Parathyroid adenoma (tissue), 2 donors: ENCODE measurements at regions not wholly inside any gene's neighbourhood (a gene's known extent, or its start where the extent isn't known, plus 50 kb on each side); places are given as distances from the start of the nearest gene placed in this dataset.
A peak's percentile ranks its signal among the peaks of the same experiment; 100 is the strongest.

Experiments used
- H2AFZ ChIP-seq: fragments of 300-600 bp; sonication (generic); one replicate; pipeline ENCODE4 v1.7.0; 2017; ENCODE audit warnings: antibody characterized with exemption, mild to moderate bottlenecking
- H3K27ac ChIP-seq: fragments of 300-600 bp; sonication (generic); one replicate; pipeline ENCODE4 v1.7.0; 2017
- H3K27me3 ChIP-seq: fragments of 300-600 bp; sonication (generic); one replicate; pipeline ENCODE4 v1.7.0; 2017; ENCODE audit warnings: low read length; ENCODE audit not compliant: control insufficient read depth, insufficient read depth
- H3K36me3 ChIP-seq: fragments of 300-600 bp; sonication (generic); one replicate; pipeline ENCODE4 v1.7.0; 2017; ENCODE audit warnings: low read length; ENCODE audit not compliant: control insufficient read depth, insufficient read depth
- H3K4me1 ChIP-seq: fragments of 300-600 bp; sonication (generic); one replicate; pipeline ENCODE4 v1.7.0; 2017; ENCODE audit warnings: control low read depth
- H3K4me2 ChIP-seq: fragments of 300-600 bp; sonication (generic); one replicate; pipeline ENCODE4 v1.7.0; 2017; ENCODE audit warnings: low read length
- H3K4me3 ChIP-seq: fragments of 300-600 bp; sonication (generic); one replicate; pipeline ENCODE4 v1.7.0; 2017; ENCODE audit warnings: low read depth, low read length
- H3K79me2 ChIP-seq: fragments of 300-600 bp; sonication (generic); one replicate; pipeline ENCODE4 v1.7.0; 2017; ENCODE audit warnings: control low read depth
- H3K9ac ChIP-seq: fragments of 300-600 bp; sonication (generic); one replicate; pipeline ENCODE4 v1.7.0; 2017; ENCODE audit warnings: mild to moderate bottlenecking
- H3K9me3 ChIP-seq: fragments of 300-600 bp; sonication (generic); one replicate; pipeline ENCODE4 v1.7.0; 2017; ENCODE audit warnings: low read length; ENCODE audit not compliant: control insufficient read depth
- CTCF ChIP-seq: fragments of 300-600 bp; sonication (generic); IDR thresholded peaks from one replicate; pipeline ENCODE4 v1.7.0; 2017; ENCODE audit warnings: antibody characterized with exemption, mild to moderate bottlenecking
- donor health status: primary hyperparathyroidism.

GRCh38 chr1:194171596-194171995 is 985.2 kb upstream of the B3GALT2 start:
- H3K4me1 ChIP-seq, result no peaks in the 10 kb centered on the region
- no peaks in the 10 kb centered on the region for H3K27me3 ChIP-seq
- no peaks in the 10 kb centered on the region for H3K9me3 ChIP-seq
- no peak overlapping the region for H2AFZ ChIP-seq
- H3K9ac ChIP-seq, result no peak overlapping the region
- no peak overlapping the region for H3K27ac ChIP-seq
- H3K36me3 ChIP-seq, result no peaks in the 10 kb centered on the region
- no peak overlapping the region for H3K4me3 ChIP-seq
- H3K4me2 ChIP-seq, result no peak overlapping the region
- no peaks in the 10 kb centered on the region for H3K79me2 ChIP-seq
- TF ChIP-seq CTCF, result no peak

GRCh38 chr1:194167956-194168640 is 981.7 kb upstream of the B3GALT2 start:
- H3K9me3 ChIP-seq, result no peaks in the 10 kb centered on the region
- H3K27me3 ChIP-seq, result no peaks in the 10 kb centered on the region
- no peaks in the 10 kb centered on the region for H3K79me2 ChIP-seq
- no peak overlapping the region for H2AFZ ChIP-seq
- no peaks in the 10 kb centered on the region for H3K4me1 ChIP-seq
- H3K27ac ChIP-seq, result no peak overlapping the region
- H3K36me3 ChIP-seq, result no peaks in the 10 kb centered on the region
- H3K4me3 ChIP-seq, result no peak overlapping the region
- no peak overlapping the region for H3K4me2 ChIP-seq
- no peak for TF ChIP-seq CTCF
- no peak overlapping the region for H3K9ac ChIP-seq

DNA sequence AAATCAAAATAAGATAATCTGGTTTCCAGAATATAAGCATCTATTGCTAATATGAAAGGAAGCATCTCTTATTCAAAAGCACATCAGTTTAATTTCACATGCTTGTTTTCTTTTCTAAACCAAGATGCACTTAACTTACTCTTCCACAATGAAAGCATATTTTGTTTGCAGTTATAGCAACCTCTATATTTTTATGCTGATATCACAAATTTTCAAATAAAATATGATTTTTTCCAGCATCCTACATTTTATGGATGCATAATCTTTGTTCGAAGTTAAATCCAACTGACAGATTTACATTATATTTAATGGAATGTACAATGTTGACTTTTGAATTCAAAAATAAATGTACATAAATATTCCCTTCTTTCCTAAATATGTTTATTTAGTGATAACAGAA is 978.3 kb upstream of the B3GALT2 start:
- Histone ChIP-seq H3K79me2 (no peaks in the 10 kb centered on the region), H3K9me3 (no peaks in the 10 kb centered on the region), H3K4me3 (no peak overlapping the region), H3K9ac (no peak overlapping the region), H3K27ac (no peak overlapping the region), H3K4me1 (no peaks in the 10 kb centered on the region), H3K4me2 (no peak overlapping the region), H3K27me3 (no peaks in the 10 kb centered on the region), H3K36me3 (no peaks in the 10 kb centered on the region), H2AFZ (no peak overlapping the region)
- no peak for TF ChIP-seq CTCF

DNA sequence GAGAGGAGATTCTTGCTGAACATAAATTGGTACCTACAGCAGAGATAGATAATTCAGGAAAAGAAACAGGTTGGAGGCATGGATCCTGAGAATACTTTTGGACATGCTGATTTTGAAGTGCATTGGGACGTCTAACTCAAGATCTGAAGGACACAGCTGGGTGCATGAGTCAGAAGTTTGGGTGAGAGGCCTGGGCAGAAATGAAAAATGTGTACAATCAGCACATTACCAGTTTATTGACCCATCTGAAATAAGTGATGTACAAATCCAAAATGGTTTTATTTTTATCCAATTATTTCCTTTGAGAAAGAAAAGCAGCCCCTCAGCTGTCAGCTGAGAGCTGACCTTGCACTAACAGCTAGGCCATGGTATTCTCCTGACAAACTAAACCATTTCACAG is 975.2 kb upstream of the B3GALT2 start:
- Histone ChIP-seq H3K27me3 (no peaks in the 10 kb centered on the region), H3K9ac (no peak overlapping the region), H3K4me3 (no peak overlapping the region), H3K9me3 (no peaks in the 10 kb centered on the region), H3K4me1 (no peaks in the 10 kb centered on the region), H3K36me3 (no peaks in the 10 kb centered on the region), H3K79me2 (no peaks in the 10 kb centered on the region), H3K27ac (no peak overlapping the region), H3K4me2 (no peak overlapping the region), H2AFZ (no peak overlapping the region)
- no peak for TF ChIP-seq CTCF

- TF ChIP-seq CTCF, result no peak
- no peaks in the 10 kb centered on the region for H3K9me3 ChIP-seq
Observed at GRCh38 chr1:194159941-194160340, 973.5 kb upstream of the B3GALT2 start.

More at GRCh38 chr1:194159941-194160340, 973.5 kb upstream of the B3GALT2 start:
- H3K79me2 ChIP-seq, result no peaks in the 10 kb centered on the region
- no peaks in the 10 kb centered on the region for H3K4me1 ChIP-seq
- no peaks in the 10 kb centered on the region for H3K27me3 ChIP-seq
- H3K4me3 ChIP-seq, result no peak overlapping the region
- peak overlapping the region; percentile 28 for H2AFZ ChIP-seq
- no peak overlapping the region for H3K4me2 ChIP-seq
- H3K27ac ChIP-seq, result no peak overlapping the region
- no peaks in the 10 kb centered on the region for H3K36me3 ChIP-seq
- no peak overlapping the region for H3K9ac ChIP-seq
